IMR-90 (cell line): ENCODE measurements at regions not wholly inside any gene's neighbourhood (a gene's known extent, or its start where the extent isn't known, plus 50 kb on each side); places are given as distances from the start of the nearest gene placed in this dataset.

Source experiments
- CEBPB ChIP-seq: IDR thresholded peaks from 2 replicates; pipeline ENCODE4 v1.6.1; 2012; ENCODE audit warnings: low read depth, low read length, improper control_type of control experiment
- FOS ChIP-seq: fragments of 150-350 bp; IDR thresholded peaks from 2 replicates; pipeline ENCODE4 v1.6.1; 2016; ENCODE audit warnings: low read depth, low read length
- MAFK ChIP-seq: IDR thresholded peaks from 2 replicates; pipeline ENCODE4 v1.6.1; 2012; ENCODE audit warnings: low read depth, low read length, improper control_type of control experiment
- MXI1 ChIP-seq: IDR thresholded peaks from 2 replicates; pipeline ENCODE4 v1.6.1; 2012; ENCODE audit warnings: low read depth, mild to moderate bottlenecking, low read length, moderate library complexity, borderline replicate concordance
- NFE2L2 ChIP-seq: fragments of 150-350 bp; IDR thresholded peaks from 2 replicates; pipeline ENCODE4 v1.6.1; 2016; ENCODE audit warnings: low read depth, mild to moderate bottlenecking, low read length
- POLR2A ChIP-seq: IDR thresholded peaks from 2 replicates; pipeline ENCODE4 v1.6.1; 2012; ENCODE audit warnings: mild to moderate bottlenecking, low read depth, low read length
- RAD21 ChIP-seq: IDR thresholded peaks from 2 replicates; pipeline ENCODE4 v1.6.1; 2012; ENCODE audit warnings: low read length, improper control_type of control experiment
- RCOR1 ChIP-seq: IDR thresholded peaks from 2 replicates; pipeline ENCODE4 v1.6.1; 2012; ENCODE audit warnings: mild to moderate bottlenecking, low read length, improper control_type of control experiment; ENCODE audit not compliant: insufficient replicate concordance
- RFX5 ChIP-seq: IDR thresholded peaks from 2 replicates; pipeline ENCODE4 v1.8.0; 2012; ENCODE audit warnings: low read depth, mild to moderate bottlenecking, low read length, moderate library complexity
- TF ChIP-seq, protein P1 (sequence below): conservative IDR thresholded peaks from 2 replicates; pipeline ENCODE4 v1.5.1; 2012; ENCODE audit warnings: mild to moderate bottlenecking, low read depth, low read length, improper control_type of control experiment
- TF ChIP-seq, protein P2 (sequence below): fragments of 150-350 bp; IDR thresholded peaks from 2 replicates; pipeline ENCODE4 v1.6.1; 2017; ENCODE audit warnings: mild to moderate bottlenecking, antibody characterized with exemption, low read length, low read depth
- TF ChIP-seq, protein P3 (sequence below): fragments of 150-350 bp; IDR thresholded peaks from 2 replicates; pipeline ENCODE4 v1.6.1; 2016; ENCODE audit warnings: low read depth, mild to moderate bottlenecking, low read length, moderate library complexity, borderline replicate concordance

DNA sequence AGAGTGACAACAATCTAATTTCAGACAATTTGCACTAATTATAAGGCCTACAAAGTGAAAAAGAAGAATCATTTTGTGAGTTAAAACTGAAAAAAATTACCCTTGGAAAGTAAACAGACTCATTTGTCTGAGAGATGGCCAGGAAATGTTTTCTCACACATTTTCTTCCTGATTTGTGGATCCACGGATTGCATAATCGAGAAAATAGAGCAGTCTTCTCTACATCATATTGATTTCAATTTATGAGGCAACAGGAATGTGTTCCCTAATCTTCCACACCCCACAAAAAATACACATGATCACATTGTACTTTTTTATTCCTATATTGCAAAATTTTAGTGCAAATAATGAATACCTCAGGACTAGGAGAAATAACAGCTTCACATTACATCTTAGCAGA lies 160.8 kb downstream of the CCER1 start:
- TF ChIP-seq, protein P1, sequence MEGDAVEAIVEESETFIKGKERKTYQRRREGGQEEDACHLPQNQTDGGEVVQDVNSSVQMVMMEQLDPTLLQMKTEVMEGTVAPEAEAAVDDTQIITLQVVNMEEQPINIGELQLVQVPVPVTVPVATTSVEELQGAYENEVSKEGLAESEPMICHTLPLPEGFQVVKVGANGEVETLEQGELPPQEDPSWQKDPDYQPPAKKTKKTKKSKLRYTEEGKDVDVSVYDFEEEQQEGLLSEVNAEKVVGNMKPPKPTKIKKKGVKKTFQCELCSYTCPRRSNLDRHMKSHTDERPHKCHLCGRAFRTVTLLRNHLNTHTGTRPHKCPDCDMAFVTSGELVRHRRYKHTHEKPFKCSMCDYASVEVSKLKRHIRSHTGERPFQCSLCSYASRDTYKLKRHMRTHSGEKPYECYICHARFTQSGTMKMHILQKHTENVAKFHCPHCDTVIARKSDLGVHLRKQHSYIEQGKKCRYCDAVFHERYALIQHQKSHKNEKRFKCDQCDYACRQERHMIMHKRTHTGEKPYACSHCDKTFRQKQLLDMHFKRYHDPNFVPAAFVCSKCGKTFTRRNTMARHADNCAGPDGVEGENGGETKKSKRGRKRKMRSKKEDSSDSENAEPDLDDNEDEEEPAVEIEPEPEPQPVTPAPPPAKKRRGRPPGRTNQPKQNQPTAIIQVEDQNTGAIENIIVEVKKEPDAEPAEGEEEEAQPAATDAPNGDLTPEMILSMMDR: no peak
- TF ChIP-seq MXI1: no peak
- no peak for TF ChIP-seq MAFK
- no peak for TF ChIP-seq RAD21
- TF ChIP-seq, protein P2, sequence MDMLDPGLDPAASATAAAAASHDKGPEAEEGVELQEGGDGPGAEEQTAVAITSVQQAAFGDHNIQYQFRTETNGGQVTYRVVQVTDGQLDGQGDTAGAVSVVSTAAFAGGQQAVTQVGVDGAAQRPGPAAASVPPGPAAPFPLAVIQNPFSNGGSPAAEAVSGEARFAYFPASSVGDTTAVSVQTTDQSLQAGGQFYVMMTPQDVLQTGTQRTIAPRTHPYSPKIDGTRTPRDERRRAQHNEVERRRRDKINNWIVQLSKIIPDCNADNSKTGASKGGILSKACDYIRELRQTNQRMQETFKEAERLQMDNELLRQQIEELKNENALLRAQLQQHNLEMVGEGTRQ: no peak
- TF ChIP-seq RFX5: no peak
- TF ChIP-seq POLR2A: no peak
- TF ChIP-seq, protein P3, sequence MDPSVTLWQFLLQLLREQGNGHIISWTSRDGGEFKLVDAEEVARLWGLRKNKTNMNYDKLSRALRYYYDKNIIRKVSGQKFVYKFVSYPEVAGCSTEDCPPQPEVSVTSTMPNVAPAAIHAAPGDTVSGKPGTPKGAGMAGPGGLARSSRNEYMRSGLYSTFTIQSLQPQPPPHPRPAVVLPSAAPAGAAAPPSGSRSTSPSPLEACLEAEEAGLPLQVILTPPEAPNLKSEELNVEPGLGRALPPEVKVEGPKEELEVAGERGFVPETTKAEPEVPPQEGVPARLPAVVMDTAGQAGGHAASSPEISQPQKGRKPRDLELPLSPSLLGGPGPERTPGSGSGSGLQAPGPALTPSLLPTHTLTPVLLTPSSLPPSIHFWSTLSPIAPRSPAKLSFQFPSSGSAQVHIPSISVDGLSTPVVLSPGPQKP: no peak
- no peak for TF ChIP-seq FOS
- TF ChIP-seq CEBPB: peak; percentile 41; the same call in 1 of the 2 replicates
- TF ChIP-seq NFE2L2: no peak
- TF ChIP-seq RCOR1: no peak
